Breast epithelium (tissue), 4 donors: ENCODE measurements at regions not wholly inside any gene's neighbourhood (a gene's known extent, or its start where the extent isn't known, plus 50 kb on each side); places are given as distances from the start of the nearest gene placed in this dataset.

ENCODE experiments used
- DNase-seq, 2 donors: peaks; one replicate each; pipeline ENCODE4 v3.0.0-alpha.2; 2019; ENCODE audit warnings: low spot score in 2 of 2
- H3K27ac ChIP-seq, 2 donors: fragments of 200-600 bp; sonication (generic) in 1 of 2; one replicate each; pipeline ENCODE4 v1.5.1; 2016 to 2019; ENCODE audit warnings: mild to moderate bottlenecking in 1 of 2
- H3K27me3 ChIP-seq, 2 donors: fragments of 200-600 bp; sonication (generic) in 1 of 2; one replicate each; pipeline versions ENCODE4 v1.5.1 to v1.6.0; 2017 to 2019; ENCODE audit warnings: control low read depth in 1 of 2, mild to moderate bottlenecking in 1 of 2
- H3K36me3 ChIP-seq: fragments of 200-600 bp; one replicate; pipeline ENCODE4 v1.5.1; 2019
- H3K4me1 ChIP-seq, 2 donors: fragments of 200-600 bp; sonication (generic); one replicate each; pipeline ENCODE4 v1.5.1; 2016 to 2019; ENCODE audit warnings: control low read depth in 1 of 2
- H3K4me3 ChIP-seq, 3 donors: fragments of 200-600 bp; sonication (generic); 1 replicate in 2 of 3; 2 replicates in 1 of 3; pipeline ENCODE4 v1.5.1; 2016 to 2019; ENCODE audit warnings: mild to moderate bottlenecking in 3 of 3, moderate library complexity in 2 of 3
- H3K9me3 ChIP-seq, 2 donors: fragments of 200-600 bp; sonication (generic) in 1 of 2; one replicate each; pipeline ENCODE4 v1.5.1; 2016 to 2019; ENCODE audit warnings: control low read depth in 1 of 2
- POLR2A ChIP-seq: fragments of 450-650 bp; IDR thresholded peaks from one replicate; pipeline ENCODE4 v1.6.1; 2016; ENCODE audit warnings: antibody characterized with exemption, mild to moderate bottlenecking, moderate library complexity
- POLR2AphosphoS5 ChIP-seq, 3 donors: sonication (generic); formaldehyde crosslinking; IDR thresholded peaks; one replicate each; pipeline ENCODE4 v1.6.1; 2017; ENCODE audit warnings: antibody characterized with exemption in 3 of 3
- intact Hi-C: fragments of 100-400 bp; cut with DNase I; formaldehyde crosslinking; loops from one replicate; pipeline ENCODE4 v1.15.1; 2023; ENCODE audit warnings: low total_unique reads
- TF ChIP-seq, protein P1 (sequence below), 3 donors: fragments of 450-650 bp; IDR thresholded peaks; one replicate each; pipeline ENCODE4 v1.5.1; 2016 to 2017; ENCODE audit warnings: antibody characterized with exemption in 3 of 3, mild to moderate bottlenecking in 3 of 3, moderate library complexity in 3 of 3

GRCh38 chr3:117297065-117297464 lies 587.5 kb downstream of the TUSC7 start:
- H3K4me3 ChIP-seq: no peak overlapping the region
- H3K27me3 ChIP-seq: no peaks in the 10 kb centered on the region
- H3K36me3 ChIP-seq: no peaks in the 10 kb centered on the region
- no peak for TF ChIP-seq POLR2A
- TF ChIP-seq, protein P1, sequence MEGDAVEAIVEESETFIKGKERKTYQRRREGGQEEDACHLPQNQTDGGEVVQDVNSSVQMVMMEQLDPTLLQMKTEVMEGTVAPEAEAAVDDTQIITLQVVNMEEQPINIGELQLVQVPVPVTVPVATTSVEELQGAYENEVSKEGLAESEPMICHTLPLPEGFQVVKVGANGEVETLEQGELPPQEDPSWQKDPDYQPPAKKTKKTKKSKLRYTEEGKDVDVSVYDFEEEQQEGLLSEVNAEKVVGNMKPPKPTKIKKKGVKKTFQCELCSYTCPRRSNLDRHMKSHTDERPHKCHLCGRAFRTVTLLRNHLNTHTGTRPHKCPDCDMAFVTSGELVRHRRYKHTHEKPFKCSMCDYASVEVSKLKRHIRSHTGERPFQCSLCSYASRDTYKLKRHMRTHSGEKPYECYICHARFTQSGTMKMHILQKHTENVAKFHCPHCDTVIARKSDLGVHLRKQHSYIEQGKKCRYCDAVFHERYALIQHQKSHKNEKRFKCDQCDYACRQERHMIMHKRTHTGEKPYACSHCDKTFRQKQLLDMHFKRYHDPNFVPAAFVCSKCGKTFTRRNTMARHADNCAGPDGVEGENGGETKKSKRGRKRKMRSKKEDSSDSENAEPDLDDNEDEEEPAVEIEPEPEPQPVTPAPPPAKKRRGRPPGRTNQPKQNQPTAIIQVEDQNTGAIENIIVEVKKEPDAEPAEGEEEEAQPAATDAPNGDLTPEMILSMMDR (IDR thresholded peaks at IDR 0.05): no peak
- no peak for TF ChIP-seq POLR2AphosphoS5 (IDR thresholded peaks at IDR 0.05)
- no peaks in the 10 kb centered on the region for H3K4me1 ChIP-seq
- DNase-seq: no peak
- no peak overlapping the region for H3K27ac ChIP-seq
- intact Hi-C loops: no loop called here
- no peaks in the 10 kb centered on the region for H3K9me3 ChIP-seq

- Histone ChIP-seq H3K4me3 (no peak overlapping the region), H3K4me1 (no peaks in the 10 kb centered on the region), H3K36me3 (no peaks in the 10 kb centered on the region), H3K9me3 (no peaks in the 10 kb centered on the region), H3K27ac (no peak overlapping the region), H3K27me3 (no peaks in the 10 kb centered on the region)
- TF ChIP-seq, protein P1 (IDR thresholded peaks at IDR 0.05): no peak
- no peak for TF ChIP-seq POLR2A
- no peak for TF ChIP-seq POLR2AphosphoS5 (IDR thresholded peaks at IDR 0.05)
- no peak for DNase-seq
- intact Hi-C loops: no loop called here
Observed at GRCh38 chr3:117297541-117297940, 588.0 kb downstream of the TUSC7 start.

DNA sequence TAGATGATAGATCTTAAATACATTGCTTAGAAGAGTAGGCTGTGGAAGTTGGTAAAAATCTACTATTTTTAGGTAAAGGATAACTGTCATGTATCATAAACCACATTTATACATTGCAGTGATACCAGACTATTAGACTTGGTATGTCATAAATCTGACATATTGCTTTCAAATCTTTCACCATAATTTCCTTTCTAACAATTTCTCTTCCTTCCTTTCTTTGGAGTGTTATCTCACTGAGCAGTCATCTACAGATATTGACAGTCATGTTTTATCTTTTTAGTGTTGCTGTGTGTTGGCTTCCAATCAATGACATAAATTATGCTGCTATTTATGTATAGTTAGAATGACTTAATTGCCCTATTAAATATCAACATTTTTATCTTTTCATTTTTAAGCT lies 588.7 kb downstream of the TUSC7 start:
- Histone ChIP-seq H3K4me3 (no peak overlapping the region), H3K27me3 (no peaks in the 10 kb centered on the region), H3K9me3 (no peaks in the 10 kb centered on the region), H3K4me1 (no peaks in the 10 kb centered on the region), H3K36me3 (no peaks in the 10 kb centered on the region), H3K27ac (no peak overlapping the region)
- DNase-seq: no peak
- intact Hi-C loops: no loop called here
- TF ChIP-seq, protein P1 (IDR thresholded peaks at IDR 0.05): no peak
- TF ChIP-seq POLR2A: no peak
- no peak for TF ChIP-seq POLR2AphosphoS5 (IDR thresholded peaks at IDR 0.05)

GRCh38 chr3:117302428-117302827 lies 592.8 kb downstream of the TUSC7 start:
- intact Hi-C loops: no loop called here
- no peak overlapping the region for H3K4me3 ChIP-seq
- H3K4me1 ChIP-seq: no peaks in the 10 kb centered on the region
- DNase-seq: no peak
- no peaks in the 10 kb centered on the region for H3K36me3 ChIP-seq
- H3K9me3 ChIP-seq: no peaks in the 10 kb centered on the region
- H3K27me3 ChIP-seq: no peaks in the 10 kb centered on the region
- TF ChIP-seq, protein P1 (IDR thresholded peaks at IDR 0.05): no peak
- no peak for TF ChIP-seq POLR2AphosphoS5 (IDR thresholded peaks at IDR 0.05)
- no peak for TF ChIP-seq POLR2A
- no peak overlapping the region for H3K27ac ChIP-seq

DNA sequence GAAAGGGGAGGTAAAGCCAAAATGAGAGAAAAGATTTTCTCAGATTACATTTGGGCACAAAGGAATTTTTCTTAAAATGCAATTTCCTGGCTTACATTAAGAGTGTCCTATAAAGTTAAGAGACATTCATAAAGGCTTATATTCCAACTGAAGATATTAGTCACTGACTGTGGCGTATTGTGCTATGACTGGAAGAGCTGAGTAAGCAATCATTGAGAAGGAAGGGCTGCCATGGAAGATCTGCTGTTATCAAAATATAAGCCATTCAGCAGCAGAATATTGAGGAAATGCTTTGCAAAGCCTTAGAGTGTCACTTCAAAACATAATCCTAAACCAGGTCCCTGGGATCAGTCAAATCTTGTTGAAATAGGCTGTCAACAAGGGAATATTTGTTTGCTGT lies 593.9 kb downstream of the TUSC7 start:
- no peaks in the 10 kb centered on the region for H3K27me3 ChIP-seq
- no peak for DNase-seq
- no peaks in the 10 kb centered on the region for H3K9me3 ChIP-seq
- no peak overlapping the region for H3K4me3 ChIP-seq
- TF ChIP-seq POLR2AphosphoS5 (IDR thresholded peaks at IDR 0.05) (no peak), POLR2A (no peak)
- TF ChIP-seq, protein P1 (IDR thresholded peaks at IDR 0.05): no peak
- no peak overlapping the region for H3K27ac ChIP-seq
- no peaks in the 10 kb centered on the region for H3K36me3 ChIP-seq
- intact Hi-C loops: no loop called here
- no peaks in the 10 kb centered on the region for H3K4me1 ChIP-seq
